Endothelial cell of umbilical vein (primary cell): ENCODE measurements at regions not wholly inside any gene's neighbourhood (a gene's known extent, or its start where the extent isn't known, plus 50 kb on each side); places are given as distances from the start of the nearest gene placed in this dataset.

ENCODE experiments used
- BruUV-seq: library from RNA; stranded (reverse); fragments of 400-500 nt; replicated peaks from 2 replicates; lab custom pipeline; 2021; lab: Mats Ljungman, UMichigan
- CTCF ChIA-PET: fragments of 300-600, 350-600 bp; sonication (Branson Sonifier 250); formaldehyde crosslinking; loops from one replicate; lab custom pipeline; 2021; ENCODE audit warnings: antibody characterized with exemption, inconsistent platforms; lab: Charles Lee
- POLR2A ChIA-PET: fragments of 300-600, 350-600 bp; sonication (Branson Sonifier 250); formaldehyde crosslinking; loops from one replicate; lab custom pipeline; 2021; ENCODE audit warnings: antibody characterized with exemption, inconsistent platforms; lab: Charles Lee
- DNase-seq: peaks from one replicate; pipeline ENCODE4 v3.0.0-alpha.2; 2011; ENCODE audit warnings: low read depth, low spot score
- FAIRE-seq: peaks from 2 replicates; lab custom pipeline; 2011; peaks lifted over from hg19 to GRCh38; lab: Jason Lieb, UNC
- H2AFZ ChIP-seq: 2 replicates; pipeline ENCODE4 v1.6.0; 2012; ENCODE audit warnings: low read depth, low read length, control low read depth, inconsistent platforms
- H3K27ac ChIP-seq: 2 replicates; pipeline ENCODE4 v1.5.1; 2011; ENCODE audit warnings: low read depth, mild to moderate bottlenecking, control low read depth, low read length, moderate library complexity; ENCODE audit not compliant: insufficient read depth
- H3K27me3 ChIP-seq, 2 experiments: 2 replicates each; pipeline versions ENCODE4 v1.6.0 to v1.6.1; 2011; ENCODE audit warnings: low read length in 2 of 2, mixed read lengths in 1 of 2; ENCODE audit not compliant: control insufficient read depth in 2 of 2, insufficient read depth in 2 of 2
- H3K36me3 ChIP-seq, 2 experiments: 2 replicates in 1 of 2; 3 replicates in 1 of 2; pipeline ENCODE4 v1.5.1; 2011; ENCODE audit warnings: low read length in 2 of 2, mild to moderate bottlenecking in 1 of 2, moderate library complexity in 1 of 2; ENCODE audit not compliant: control insufficient read depth in 2 of 2, insufficient read depth in 2 of 2; ENCODE audit errors: extremely low read depth in 1 of 2
- H3K4me1 ChIP-seq: 3 replicates; pipeline ENCODE4 v1.5.1; 2011; ENCODE audit warnings: mild to moderate bottlenecking, low read length; ENCODE audit not compliant: control insufficient read depth, insufficient read depth; ENCODE audit errors: extremely low read depth
- H3K4me2 ChIP-seq: 2 replicates; pipeline ENCODE4 v1.6.1; 2011; ENCODE audit warnings: low read length, control low read depth, mixed read lengths; ENCODE audit not compliant: insufficient read depth
- H3K4me3 ChIP-seq, 3 experiments: fragments of 200-600 bp in 1 of 3; sonication (generic), shearing (Covaris generic) in 1 of 3; replicated peaks in 1 of 3; 2 replicates each; pipeline ENCODE4 v1.5.1; 2011 to 2016; ENCODE audit warnings: control low read depth in 3 of 3, low read length in 3 of 3, mild to moderate bottlenecking in 2 of 3, inconsistent platforms in 1 of 3, low read depth in 1 of 3, moderate library complexity in 1 of 3; ENCODE audit not compliant: insufficient read depth in 1 of 3
- H3K79me2 ChIP-seq: 2 replicates; pipeline ENCODE4 v1.6.0; 2012; ENCODE audit warnings: low read length, inconsistent platforms; ENCODE audit not compliant: control insufficient read depth, insufficient read depth
- H3K9ac ChIP-seq: replicated peaks from 2 replicates; pipeline ENCODE3; 2011; ENCODE audit warnings: low read length, control low read depth; ENCODE audit not compliant: insufficient read depth; ENCODE audit errors: extremely low read depth
- H3K9me1 ChIP-seq: replicated peaks from 3 replicates; pipeline ENCODE4 v1.6.0; 2011; ENCODE audit warnings: mild to moderate bottlenecking, low read length; ENCODE audit not compliant: control insufficient read depth, insufficient read depth; ENCODE audit errors: extremely low read depth
- H3K9me3 ChIP-seq: replicated peaks from 2 replicates; pipeline ENCODE4 v1.5.1; 2012; ENCODE audit warnings: low read length, inconsistent platforms; ENCODE audit not compliant: control insufficient read depth, insufficient read depth
- H4K20me1 ChIP-seq: replicated peaks from 2 replicates; pipeline ENCODE3; 2011; ENCODE audit warnings: mild to moderate bottlenecking, low read length; ENCODE audit not compliant: control insufficient read depth, insufficient read depth; ENCODE audit errors: extremely low read depth
- CTCF ChIP-seq, 2 donors: IDR thresholded peaks; 1 replicate in 1 of 2; 2 replicates in 1 of 2; pipeline ENCODE4 v1.5.1; 2011; ENCODE audit warnings: low read length in 2 of 2, mild to moderate bottlenecking in 2 of 2, moderate library complexity in 2 of 2, control low read depth in 1 of 2, inconsistent platforms in 1 of 2, low read depth in 1 of 2; ENCODE audit not compliant: insufficient read depth in 1 of 2; ENCODE audit errors: extremely low read depth in 1 of 2
- EZH2 ChIP-seq: IDR thresholded peaks from 2 replicates; pipeline ENCODE4 v1.6.1; 2012; ENCODE audit warnings: borderline replicate concordance, low read depth, mild to moderate bottlenecking, moderate library complexity, low read length, inconsistent platforms; ENCODE audit not compliant: severe bottlenecking
- FOS ChIP-seq: IDR thresholded peaks from 2 replicates; pipeline ENCODE4 v1.6.1; 2011; ENCODE audit warnings: mild to moderate bottlenecking, low read length, moderate library complexity, borderline replicate concordance; ENCODE audit not compliant: insufficient read depth
- GATA2 ChIP-seq: IDR thresholded peaks from 2 replicates; pipeline ENCODE4 v1.7.0; 2011; ENCODE audit warnings: low read depth, mild to moderate bottlenecking, moderate library complexity, mixed read lengths, low read length; ENCODE audit not compliant: insufficient read length, insufficient read depth
- JUN ChIP-seq: IDR thresholded peaks from 2 replicates; pipeline ENCODE4 v1.6.1; 2011; ENCODE audit warnings: borderline replicate concordance, low read depth; ENCODE audit not compliant: insufficient read length, insufficient read depth
- MAX ChIP-seq: IDR thresholded peaks from 2 replicates; pipeline ENCODE4 v1.6.1; 2011; ENCODE audit not compliant: insufficient read depth, insufficient read length
- MYC ChIP-seq: IDR thresholded peaks from one replicate; pipeline ENCODE4 v1.6.1; 2011; ENCODE audit warnings: mild to moderate bottlenecking, low read depth, low read length
- POLR2A ChIP-seq: IDR thresholded peaks from 2 replicates; pipeline ENCODE4 v1.6.1; 2012; ENCODE audit warnings: low read depth, mild to moderate bottlenecking, control low read depth, low read length
- POLR2AphosphoS5 ChIP-seq: IDR thresholded peaks from 2 replicates; pipeline ENCODE4 v1.6.1; 2012; ENCODE audit warnings: low read depth, mild to moderate bottlenecking, control low read depth, low read length, moderate library complexity; ENCODE audit not compliant: insufficient read depth
- dilution Hi-C: fragments of 300-500 bp; cut with MboI; formaldehyde crosslinking; loops from one replicate; pipeline ENCODE4 v1.15.0; 2019; ENCODE audit warnings: low sequenced_read_pairs; ENCODE audit not compliant: extremely low pct_ligation_motif_present
- intact Hi-C: fragments of 100-400 bp; cut with micrococcal nuclease; formaldehyde crosslinking; loops from one replicate; pipeline ENCODE4 v1.10.0; 2022

- no peaks in the 10 kb centered on the region for H3K9me1 ChIP-seq
- no peaks in the 10 kb centered on the region for H3K36me3 ChIP-seq
- H3K4me1 ChIP-seq = peaks cover 23% of the 10 kb centered on the region
- H2AFZ ChIP-seq = no peak overlapping the region
- TF ChIP-seq FOS (peak; percentile 56), POLR2AphosphoS5 (no peak), GATA2 (peak; percentile 94)
- no peaks in the 10 kb centered on the region for H4K20me1 ChIP-seq
- DNase-seq (peak; percentile 64), FAIRE-seq (peak; percentile 74)
- BruUV-seq = no TSS peak
- no peaks in the 10 kb centered on the region for H3K27me3 ChIP-seq
- ChIA-PET POLR2A (interaction anchor here (0.6 kb wide), 1 partner anchor 432 kb away, joined by 3 read pairs; no protein-coding TSS in a partner anchor), CTCF (interaction anchor here (1.1 to 2.0 kb wide), 2 partner anchors 13 to 201 kb away, joined by 4 to 6 read pairs; no protein-coding TSS in a partner anchor)
- H3K9ac ChIP-seq = no peak overlapping the region
- no peaks in the 10 kb centered on the region for H3K79me2 ChIP-seq
- peak overlapping the region; percentile 32 for H3K27ac ChIP-seq
- intact Hi-C loops = loop anchor here (5.0 to 10.0 kb wide), 2 partner anchors 81 to 191 kb away; no protein-coding TSS in a partner anchor
- no peak overlapping the region for H3K4me3 ChIP-seq
- H3K4me2 ChIP-seq = peak overlapping the region; percentile 20
- no peaks in the 10 kb centered on the region for H3K9me3 ChIP-seq
- dilution Hi-C loops = no loop called here
Measured at GRCh38 chr5:54643685-54644106, 126.1 kb downstream of the SNX18 start.

- no peaks in the 10 kb centered on the region for H4K20me1 ChIP-seq
- intact Hi-C loops (loop anchor here (5.0 to 10.0 kb wide), 2 partner anchors 77 to 195 kb away; no protein-coding TSS in a partner anchor), dilution Hi-C loops (no loop called here)
- no peaks in the 10 kb centered on the region for H3K9me1 ChIP-seq
- H3K36me3 ChIP-seq = no peaks in the 10 kb centered on the region
- no peak overlapping the region for H2AFZ ChIP-seq
- DNase-seq (no peak), FAIRE-seq (no peak)
- TF ChIP-seq EZH2 (no peak), MAX (no peak), MYC (no peak), JUN (no peak), POLR2A (no peak), FOS (no peak), CTCF (IDR thresholded peaks at IDR 0.05; ENCODE audit: extremely low read depth in 1 of 2, insufficient read depth in 1 of 2, low read depth in 1 of 2, low read length in 2 of 2) (no peak), GATA2 (no peak), POLR2AphosphoS5 (no peak)
- no TSS peak for BruUV-seq
- H3K27ac ChIP-seq = no peak overlapping the region
- no peak overlapping the region for H3K4me2 ChIP-seq
- no peaks in the 10 kb centered on the region for H3K27me3 ChIP-seq
- CTCF ChIA-PET = interaction anchor here (1.5 kb wide), 1 partner anchor 30 kb away, joined by 3 read pairs; no protein-coding TSS in a partner anchor
- no peak overlapping the region for H3K4me3 ChIP-seq
- no peaks in the 10 kb centered on the region for H3K79me2 ChIP-seq
- H3K4me1 ChIP-seq = peaks cover 13% of the 10 kb centered on the region
- no peaks in the 10 kb centered on the region for H3K9me3 ChIP-seq
- POLR2A ChIA-PET = no interaction called here
- no peak overlapping the region for H3K9ac ChIP-seq
Measured at GRCh38 chr5:54639621-54640020, 122.1 kb downstream of the SNX18 start.
